ENCODE measurements at regions not wholly inside any gene's neighbourhood (a gene's known extent, or its start where the extent isn't known, plus 50 kb on each side); places are given as distances from the start of the nearest gene placed in this dataset.

DNA sequence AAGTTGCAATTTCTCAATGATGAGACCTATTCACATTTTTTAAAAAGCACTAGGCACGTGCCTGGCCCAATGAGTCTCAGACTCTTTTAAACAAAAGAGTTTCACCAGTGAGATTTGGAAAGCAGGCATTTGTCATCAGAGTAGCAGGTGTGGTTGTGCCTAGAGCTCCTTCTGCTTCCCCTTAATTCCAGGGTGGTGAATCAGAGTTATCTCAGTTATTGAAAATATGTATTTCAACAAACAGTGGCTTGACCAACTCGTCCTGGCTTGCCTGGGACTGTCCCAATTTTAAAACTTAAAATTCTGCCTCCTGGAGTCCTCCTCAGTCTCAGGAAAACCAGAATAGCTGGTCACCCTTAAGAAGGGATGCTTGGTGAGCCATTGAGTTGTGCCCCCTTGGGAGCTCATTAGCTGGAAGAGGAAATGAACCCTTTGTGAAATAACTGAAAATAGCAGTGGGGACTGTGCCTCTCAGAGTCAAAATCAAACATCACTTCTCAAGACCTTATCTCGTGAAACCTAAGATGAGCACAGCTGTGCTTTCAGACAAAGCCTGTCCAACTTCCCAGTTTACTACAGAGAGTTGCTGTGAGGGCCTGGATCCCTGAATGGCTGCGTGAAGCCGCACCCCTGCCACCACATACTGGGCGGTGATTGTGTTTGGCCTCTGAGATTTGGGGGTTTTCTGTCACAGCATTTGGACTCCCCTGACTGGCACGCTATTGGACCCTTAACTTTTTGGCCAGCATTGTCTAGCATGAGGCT, 116.3 kb downstream of the ANKRD60 start:
- Histone ChIP-seq H4K20me1 (ENCODE audit: low read depth, low read length) (no peaks in the 10 kb centered on the region), H3K9ac (ENCODE audit: low read length) (no peak overlapping the region), H3F3A (ENCODE audit: insufficient read depth) (no peaks in the 10 kb centered on the region), H3K9me2 (replicated peaks; ENCODE audit: insufficient read depth, low read length) (no peaks in the 10 kb centered on the region), H2AFZ (ENCODE audit: low read depth, low read length, severe bottlenecking) (no peak overlapping the region), H3K27ac (ENCODE audit: low read depth, low read length) (no peak overlapping the region), H3K79me2 (ENCODE audit: insufficient read depth, low read length) (no peaks in the 10 kb centered on the region), H3K27me3 (ENCODE audit: low read length) (no peaks in the 10 kb centered on the region), H3K36me3 (ENCODE audit: low read length) (no peaks in the 10 kb centered on the region), H3K4me2 (ENCODE audit: low read depth, low read length, poor library complexity, severe bottlenecking) (no peak overlapping the region), H3K9me3 (ENCODE audit: insufficient read depth, low read length) (no peaks in the 10 kb centered on the region), H3K4me3 (ENCODE audit: insufficient read depth, low read length, poor library complexity, severe bottlenecking) (no peak overlapping the region)
- TF ChIP-seq EZH2phosphoT487 (conservative IDR thresholded peaks at IDR 0.05; ENCODE audit: low read length), result no peak

- TF ChIP-seq CTCF (IDR thresholded peaks at IDR 0.05; ENCODE audit: insufficient read depth, low read length, poor library complexity, severe bottlenecking), result no peak
- no peak for TF ChIP-seq EZH2phosphoT487 (conservative IDR thresholded peaks at IDR 0.05; ENCODE audit: low read length)
- H3K9me2 ChIP-seq (replicated peaks; ENCODE audit: insufficient read depth, low read length), result no peaks in the 10 kb centered on the region
- no peaks in the 10 kb centered on the region for H3K9me3 ChIP-seq (ENCODE audit: insufficient read depth, low read length)
- H3F3A ChIP-seq (ENCODE audit: insufficient read depth), result no peaks in the 10 kb centered on the region
- H3K4me3 ChIP-seq (ENCODE audit: insufficient read depth, low read length, poor library complexity, severe bottlenecking), result no peak overlapping the region
- H3K27me3 ChIP-seq (ENCODE audit: low read length), result no peaks in the 10 kb centered on the region
- no peak overlapping the region for H3K4me2 ChIP-seq (ENCODE audit: low read depth, low read length, poor library complexity, severe bottlenecking)
- no peak overlapping the region for H2AFZ ChIP-seq (ENCODE audit: low read depth, low read length, severe bottlenecking)
- no peaks in the 10 kb centered on the region for H3K79me2 ChIP-seq (ENCODE audit: insufficient read depth, low read length)
- no peak overlapping the region for H3K9ac ChIP-seq (ENCODE audit: low read length)
- H4K20me1 ChIP-seq (ENCODE audit: low read depth, low read length), result no peaks in the 10 kb centered on the region
- H3K27ac ChIP-seq (ENCODE audit: low read depth, low read length), result no peak overlapping the region
- no peaks in the 10 kb centered on the region for H3K36me3 ChIP-seq (ENCODE audit: low read length)
Measured at GRCh38 chr20:58111310-58112016, 117.0 kb downstream of the ANKRD60 start.

DNA sequence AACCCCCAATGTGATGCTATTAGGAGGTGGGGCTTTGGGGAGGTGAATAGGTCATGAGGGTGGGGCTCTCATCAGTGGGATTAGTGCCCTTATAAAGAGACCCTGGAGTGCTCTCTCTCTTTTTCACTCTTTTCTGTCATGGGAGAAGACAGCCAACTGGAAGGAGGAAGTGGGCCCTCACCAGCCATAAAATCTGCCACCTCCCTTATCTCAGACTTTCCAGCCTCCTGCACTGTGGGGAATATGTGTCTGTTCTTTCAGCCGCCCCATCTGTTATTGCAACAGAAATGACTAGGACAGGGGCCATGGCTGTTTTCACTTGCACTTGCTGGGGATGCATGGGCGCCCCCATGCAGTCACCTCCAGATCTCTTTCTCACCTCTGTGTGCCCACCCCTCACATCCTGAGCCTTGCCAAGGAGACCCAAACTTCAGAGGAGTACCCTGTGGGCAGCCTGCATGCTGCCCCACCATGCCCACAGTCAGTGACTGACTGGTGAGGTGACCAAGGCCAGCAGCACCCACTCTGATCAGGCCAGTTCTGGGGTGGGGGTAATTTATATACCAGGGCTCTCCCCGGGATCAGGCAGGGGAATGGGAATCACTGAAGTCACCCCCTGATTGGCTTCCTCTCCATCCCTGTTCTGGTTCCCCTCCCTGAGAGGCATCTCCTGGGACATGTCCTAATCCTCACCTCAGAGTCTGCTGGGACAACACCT, 118.4 kb downstream of the ANKRD60 start:
- Histone ChIP-seq H3K9ac (ENCODE audit: low read length) (no peak overlapping the region), H3K4me3 (ENCODE audit: insufficient read depth, low read length, poor library complexity, severe bottlenecking) (no peak overlapping the region), H3K9me2 (replicated peaks; ENCODE audit: insufficient read depth, low read length) (no peaks in the 10 kb centered on the region), H3K4me2 (ENCODE audit: low read depth, low read length, poor library complexity, severe bottlenecking) (no peak overlapping the region), H3K27ac (ENCODE audit: low read depth, low read length) (no peak overlapping the region), H3K9me3 (ENCODE audit: insufficient read depth, low read length) (no peaks in the 10 kb centered on the region), H2AFZ (ENCODE audit: low read depth, low read length, severe bottlenecking) (no peak overlapping the region), H3K79me2 (ENCODE audit: insufficient read depth, low read length) (no peaks in the 10 kb centered on the region), H3F3A (ENCODE audit: insufficient read depth) (no peaks in the 10 kb centered on the region), H3K27me3 (ENCODE audit: low read length) (no peaks in the 10 kb centered on the region), H4K20me1 (ENCODE audit: low read depth, low read length) (no peaks in the 10 kb centered on the region), H3K36me3 (ENCODE audit: low read length) (no peaks in the 10 kb centered on the region)
- no peak for TF ChIP-seq EZH2phosphoT487 (conservative IDR thresholded peaks at IDR 0.05; ENCODE audit: low read length)
- TF ChIP-seq CTCF (IDR thresholded peaks at IDR 0.05; ENCODE audit: insufficient read depth, low read length, poor library complexity, severe bottlenecking), result no peak
